RWPE1 (cell line): ENCODE measurements at regions not wholly inside any gene's neighbourhood (a gene's known extent, or its start where the extent isn't known, plus 50 kb on each side); places are given as distances from the start of the nearest gene placed in this dataset.

Source experiments
- CTCF ChIA-PET: fragments of 350-600 bp; sonication (Branson Sonifier 250); formaldehyde crosslinking; extraction: SDS; loops from one replicate; lab custom pipeline; 2021; lab: Yijun Ruan, JAX
- POLR2A ChIA-PET: fragments of 400-600 bp; formaldehyde crosslinking; extraction: SDS; loops from one replicate; lab custom pipeline; 2020; ENCODE audit warnings: antibody characterized with exemption; ENCODE audit not compliant: low non-redundant PET; lab: Yijun Ruan, JAX
- DNase-seq: peaks from one replicate; pipeline ENCODE4 v3.0.0; 2012; ENCODE audit warnings: low spot score
- H3K27ac ChIP-seq: fragments of 450-650 bp; 2 replicates; pipeline ENCODE4 v1.5.1; 2017
- CTCF ChIP-seq: fragments of 450-650 bp; conservative IDR thresholded peaks from 2 replicates; pipeline ENCODE4 v1.5.1; 2017; ENCODE audit warnings: low read depth, mild to moderate bottlenecking

GRCh38 chr12:77745624-77746023, 85.1 kb upstream of the NAV3 start:
- no peak overlapping the region for H3K27ac ChIP-seq
- CTCF ChIA-PET, result interaction anchor here (0.6 kb wide), 3 partner anchors 52 to 241 kb away, joined by 3 to 6 read pairs (median 3); no protein-coding TSS in a partner anchor
- POLR2A ChIA-PET, result no interaction called here

GRCh38 chr12:77742631-77743030, 88.1 kb upstream of the NAV3 start:
- DNase-seq, result no peak
- H3K27ac ChIP-seq, result no peak overlapping the region

More at GRCh38 chr12:77745624-77746023, 85.1 kb upstream of the NAV3 start:
- TF ChIP-seq CTCF, result no peak
- no peak for DNase-seq

GRCh38 chr12:77741974-77742517, 88.6 kb upstream of the NAV3 start:
- CTCF ChIA-PET, result interaction anchor here (0.6 kb wide), 1 partner anchor 35 kb away, joined by 4 read pairs; no protein-coding TSS in a partner anchor
- no peak for DNase-seq
- no peak for TF ChIP-seq CTCF
- POLR2A ChIA-PET, result no interaction called here
- H3K27ac ChIP-seq, result no peak overlapping the region

More at GRCh38 chr12:77742631-77743030, 88.1 kb upstream of the NAV3 start:
- ChIA-PET POLR2A (no interaction called here), CTCF (interaction anchor here (0.6 kb wide), 1 partner anchor 36 kb away, joined by 4 read pairs; no protein-coding TSS in a partner anchor)
- TF ChIP-seq CTCF, result no peak

GRCh38 chr12:77736219-77736965, 94.3 kb upstream of the NAV3 start:
- CTCF ChIA-PET, result interaction anchor here (0.8 kb wide), 1 partner anchor 1162 kb away, joined by 3 read pairs; no protein-coding TSS in a partner anchor
- H3K27ac ChIP-seq, result no peak overlapping the region
- TF ChIP-seq CTCF, result no peak
- POLR2A ChIA-PET, result no interaction called here
- no peak for DNase-seq

GRCh38 chr12:77734214-77734883, 96.3 kb upstream of the NAV3 start:
- POLR2A ChIA-PET, result no interaction called here
- no peak for TF ChIP-seq CTCF
- CTCF ChIA-PET, result interaction anchor here (0.7 to 0.9 kb wide), 3 partner anchors 190 to 789 kb away, joined by 5 to 10 read pairs (median 7); no protein-coding TSS in a partner anchor
- no peak for DNase-seq
- H3K27ac ChIP-seq, result no peak overlapping the region

GRCh38 chr12:77728018-77728417, 102.7 kb upstream of the NAV3 start:
- CTCF ChIA-PET, result interaction anchor here (0.5 to 0.9 kb wide), 3 partner anchors 187 to 393 kb away, joined by 3 to 6 read pairs (median 3); no protein-coding TSS in a partner anchor
- DNase-seq, result no peak
- TF ChIP-seq CTCF, result no peak
- POLR2A ChIA-PET, result no interaction called here
- no peak overlapping the region for H3K27ac ChIP-seq
